Vagina (tissue), 2 donors: ENCODE measurements at regions not wholly inside any gene's neighbourhood (a gene's known extent, or its start where the extent isn't known, plus 50 kb on each side); places are given as distances from the start of the nearest gene placed in this dataset.

Experiments used
- DNase-seq, 2 donors: peaks; one replicate each; pipeline ENCODE4 v3.0.0-alpha.2; 2017; ENCODE audit errors: extremely low spot score in 2 of 2
- H3K27ac ChIP-seq: fragments of 200-600 bp; sonication (generic); one replicate; pipeline ENCODE4 v1.5.1; 2019
- H3K27me3 ChIP-seq: fragments of 200-600 bp; sonication (generic); one replicate; pipeline ENCODE4 v1.5.1; 2019
- H3K36me3 ChIP-seq, 2 donors: fragments of 200-600 bp; sonication (generic); one replicate each; pipeline ENCODE4 v1.5.1; 2017 to 2019
- H3K4me1 ChIP-seq: fragments of 200-600 bp; sonication (generic); one replicate; pipeline ENCODE4 v1.5.1; 2019
- H3K4me3 ChIP-seq, 2 donors: fragments of 200-600 bp; sonication (generic); 1 replicate in 1 of 2; 2 replicates in 1 of 2; pipeline ENCODE4 v1.5.1; 2016 to 2019
- H3K9me3 ChIP-seq: fragments of 200-600 bp; sonication (generic); one replicate; pipeline ENCODE4 v1.5.1; 2019
- POLR2A ChIP-seq, 2 donors: fragments of 450-650 bp; IDR thresholded peaks; one replicate each; pipeline ENCODE4 v1.6.1; 2017; ENCODE audit warnings: antibody characterized with exemption in 2 of 2, mild to moderate bottlenecking in 2 of 2, moderate library complexity in 2 of 2
- POLR2AphosphoS5 ChIP-seq, 2 donors: sonication (generic); formaldehyde crosslinking; IDR thresholded peaks; one replicate each; pipeline ENCODE4 v1.9.0; 2017; ENCODE audit warnings: antibody characterized with exemption in 2 of 2, mild to moderate bottlenecking in 2 of 2, low read depth in 1 of 2; ENCODE audit not compliant: insufficient read depth in 1 of 2
- intact Hi-C: fragments of 100-400 bp; cut with DNase I; formaldehyde crosslinking; loops from one replicate; pipeline ENCODE4 v1.15.1; 2023
- TF ChIP-seq, protein P1 (sequence below), 3 experiments: fragments of 450-650 bp in 2 of 3; fragments of 200-600 bp in 1 of 3; sonication (generic) in 1 of 3; IDR thresholded peaks; one replicate each; pipeline ENCODE4 v1.5.1; 2017 to 2019; ENCODE audit warnings: antibody characterized with exemption in 3 of 3, mild to moderate bottlenecking in 2 of 3, moderate library complexity in 2 of 3

DNA sequence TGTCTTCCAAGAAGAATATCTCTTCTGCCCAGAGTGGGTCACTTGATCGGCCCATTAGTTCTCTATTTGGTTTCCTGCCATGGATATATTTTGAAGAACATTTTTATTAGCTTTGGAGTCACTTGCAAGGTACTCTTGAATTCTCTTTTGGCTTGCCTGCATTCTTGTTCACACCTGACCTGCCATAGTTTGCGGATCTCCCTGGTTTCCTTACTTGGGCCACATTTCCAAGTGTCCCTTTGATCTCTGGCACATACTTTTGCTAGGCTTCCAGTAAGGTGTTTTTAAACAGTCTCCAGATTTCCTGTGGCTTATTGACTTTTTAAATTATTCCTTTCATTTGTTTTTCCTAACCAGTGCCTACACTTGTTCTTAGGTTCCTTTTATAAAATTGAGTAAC is 488.5 kb upstream of the MDFIC2 start:
- Histone ChIP-seq H3K9me3 (no peaks in the 10 kb centered on the region), H3K4me3 (no peak overlapping the region), H3K27me3 (no peaks in the 10 kb centered on the region), H3K4me1 (no peaks in the 10 kb centered on the region), H3K27ac (no peak overlapping the region), H3K36me3 (no peaks in the 10 kb centered on the region)
- no peak for TF ChIP-seq POLR2A (IDR thresholded peaks at IDR 0.05)
- TF ChIP-seq POLR2AphosphoS5 (IDR thresholded peaks at IDR 0.05; ENCODE audit: insufficient read depth in 1 of 2, low read depth in 1 of 2): no peak
- TF ChIP-seq, protein P1, sequence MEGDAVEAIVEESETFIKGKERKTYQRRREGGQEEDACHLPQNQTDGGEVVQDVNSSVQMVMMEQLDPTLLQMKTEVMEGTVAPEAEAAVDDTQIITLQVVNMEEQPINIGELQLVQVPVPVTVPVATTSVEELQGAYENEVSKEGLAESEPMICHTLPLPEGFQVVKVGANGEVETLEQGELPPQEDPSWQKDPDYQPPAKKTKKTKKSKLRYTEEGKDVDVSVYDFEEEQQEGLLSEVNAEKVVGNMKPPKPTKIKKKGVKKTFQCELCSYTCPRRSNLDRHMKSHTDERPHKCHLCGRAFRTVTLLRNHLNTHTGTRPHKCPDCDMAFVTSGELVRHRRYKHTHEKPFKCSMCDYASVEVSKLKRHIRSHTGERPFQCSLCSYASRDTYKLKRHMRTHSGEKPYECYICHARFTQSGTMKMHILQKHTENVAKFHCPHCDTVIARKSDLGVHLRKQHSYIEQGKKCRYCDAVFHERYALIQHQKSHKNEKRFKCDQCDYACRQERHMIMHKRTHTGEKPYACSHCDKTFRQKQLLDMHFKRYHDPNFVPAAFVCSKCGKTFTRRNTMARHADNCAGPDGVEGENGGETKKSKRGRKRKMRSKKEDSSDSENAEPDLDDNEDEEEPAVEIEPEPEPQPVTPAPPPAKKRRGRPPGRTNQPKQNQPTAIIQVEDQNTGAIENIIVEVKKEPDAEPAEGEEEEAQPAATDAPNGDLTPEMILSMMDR (IDR thresholded peaks at IDR 0.05): no peak
- no peak for DNase-seq
- intact Hi-C loops: no loop called here

DNA sequence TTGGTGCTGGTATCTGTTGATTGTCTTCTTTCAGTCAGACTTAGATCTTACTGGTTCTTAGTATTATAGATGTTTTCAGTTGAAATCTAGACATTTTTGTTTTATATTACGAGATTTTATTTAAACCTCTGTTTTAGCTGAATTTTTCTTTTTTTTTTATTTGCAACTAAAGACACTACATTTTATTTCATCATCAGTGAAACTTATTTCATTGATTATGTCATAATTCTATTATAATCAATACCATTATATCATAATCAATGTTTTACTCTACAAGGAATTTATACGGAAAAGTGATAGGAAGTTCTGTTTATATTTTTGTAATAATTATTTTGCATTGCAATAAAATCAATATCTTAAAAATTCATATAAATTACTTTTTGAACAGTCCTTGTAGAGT is 477.4 kb upstream of the MDFIC2 start:
- TF ChIP-seq POLR2AphosphoS5 (IDR thresholded peaks at IDR 0.05; ENCODE audit: insufficient read depth in 1 of 2, low read depth in 1 of 2) (no peak), POLR2A (IDR thresholded peaks at IDR 0.05) (no peak)
- TF ChIP-seq, protein P1 (IDR thresholded peaks at IDR 0.05): no peak
- no peak for DNase-seq
- no peak overlapping the region for H3K4me3 ChIP-seq
- no peaks in the 10 kb centered on the region for H3K4me1 ChIP-seq
- intact Hi-C loops: no loop called here
- H3K27ac ChIP-seq: no peak overlapping the region
- no peaks in the 10 kb centered on the region for H3K9me3 ChIP-seq
- H3K27me3 ChIP-seq: no peaks in the 10 kb centered on the region
- H3K36me3 ChIP-seq: no peaks in the 10 kb centered on the region

DNA sequence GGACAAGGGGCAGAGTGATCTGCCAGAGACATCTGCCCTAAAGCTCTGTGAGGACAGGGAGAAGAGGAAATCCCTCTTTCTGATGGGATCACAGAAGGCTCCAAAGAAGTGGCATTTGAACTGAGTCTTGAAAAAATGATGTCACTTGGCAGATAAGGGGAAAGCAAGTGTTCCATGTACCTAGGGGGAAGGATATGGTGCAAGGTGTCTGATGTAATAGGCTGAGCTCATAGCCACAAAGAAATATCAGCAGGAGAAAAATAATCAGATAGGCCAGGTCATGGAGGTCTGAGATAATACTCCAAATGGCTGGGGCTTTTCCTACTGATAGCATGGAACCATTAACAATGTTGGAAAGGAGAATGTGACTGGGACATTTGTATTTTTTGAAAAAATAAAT is 468.4 kb upstream of the MDFIC2 start:
- Histone ChIP-seq H3K27me3 (no peaks in the 10 kb centered on the region), H3K36me3 (no peaks in the 10 kb centered on the region), H3K4me1 (no peaks in the 10 kb centered on the region), H3K27ac (no peak overlapping the region), H3K9me3 (no peaks in the 10 kb centered on the region), H3K4me3 (no peak overlapping the region)
- TF ChIP-seq POLR2AphosphoS5 (IDR thresholded peaks at IDR 0.05; ENCODE audit: insufficient read depth in 1 of 2, low read depth in 1 of 2) (no peak), POLR2A (IDR thresholded peaks at IDR 0.05) (no peak)
- TF ChIP-seq, protein P1 (IDR thresholded peaks at IDR 0.05): no peak
- DNase-seq: no peak
- intact Hi-C loops: no loop called here

DNA sequence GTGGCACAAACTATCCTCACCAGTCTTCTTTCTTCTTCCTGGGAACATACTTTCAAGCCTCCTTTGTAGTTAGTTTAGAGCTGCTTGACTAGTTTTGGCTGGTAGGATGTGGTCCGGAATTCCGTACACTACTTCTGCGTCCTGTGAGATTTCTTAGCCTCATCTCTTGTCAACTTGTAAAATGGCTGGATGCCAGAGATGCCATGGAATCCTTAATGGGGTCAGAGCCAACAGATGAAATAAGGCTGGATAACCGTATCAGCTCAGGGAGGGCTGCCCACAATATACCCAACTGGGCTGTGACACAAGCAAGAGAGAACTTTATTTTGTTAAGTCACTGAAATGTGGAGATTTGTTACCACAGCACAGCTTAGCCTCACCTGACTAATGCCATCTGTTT is 466.9 kb upstream of the MDFIC2 start:
- DNase-seq: no peak
- no peaks in the 10 kb centered on the region for H3K4me1 ChIP-seq
- TF ChIP-seq POLR2A (IDR thresholded peaks at IDR 0.05): no peak
- TF ChIP-seq, protein P1 (IDR thresholded peaks at IDR 0.05): no peak
- TF ChIP-seq POLR2AphosphoS5 (IDR thresholded peaks at IDR 0.05; ENCODE audit: insufficient read depth in 1 of 2, low read depth in 1 of 2): no peak
- H3K4me3 ChIP-seq: no peak overlapping the region
- intact Hi-C loops: no loop called here
- no peak overlapping the region for H3K27ac ChIP-seq
- H3K27me3 ChIP-seq: no peaks in the 10 kb centered on the region
- no peaks in the 10 kb centered on the region for H3K9me3 ChIP-seq
- H3K36me3 ChIP-seq: no peaks in the 10 kb centered on the region

DNA sequence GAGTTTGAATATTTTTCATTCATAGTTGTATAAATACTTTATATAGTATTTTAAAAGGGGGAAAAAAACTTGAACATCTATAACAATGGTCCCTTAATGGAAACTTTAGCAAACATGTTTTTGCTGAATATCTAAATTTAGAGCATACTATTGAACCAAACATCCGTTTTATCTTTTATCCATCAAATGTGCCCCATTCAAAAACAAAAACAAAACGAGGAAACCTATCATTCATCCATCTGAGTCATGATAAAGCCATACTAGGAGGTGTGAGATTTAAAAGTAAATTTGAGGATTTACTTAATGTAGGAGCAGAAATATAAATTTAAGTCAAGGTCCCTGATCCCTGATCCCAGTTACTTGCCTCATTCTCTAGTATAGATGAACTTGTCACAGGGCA is 463.6 kb upstream of the MDFIC2 start:
- Histone ChIP-seq H3K36me3 (no peaks in the 10 kb centered on the region), H3K4me3 (no peak overlapping the region), H3K9me3 (no peaks in the 10 kb centered on the region), H3K4me1 (no peaks in the 10 kb centered on the region), H3K27me3 (no peaks in the 10 kb centered on the region), H3K27ac (no peak overlapping the region)
- TF ChIP-seq POLR2AphosphoS5 (IDR thresholded peaks at IDR 0.05; ENCODE audit: insufficient read depth in 1 of 2, low read depth in 1 of 2) (no peak), POLR2A (IDR thresholded peaks at IDR 0.05) (no peak)
- TF ChIP-seq, protein P1 (IDR thresholded peaks at IDR 0.05): no peak
- DNase-seq: no peak
- intact Hi-C loops: no loop called here
